ENCODE measurements at regions not wholly inside any gene's neighbourhood (a gene's known extent, or its start where the extent isn't known, plus 50 kb on each side); places are given as distances from the start of the nearest gene placed in this dataset.

DNA sequence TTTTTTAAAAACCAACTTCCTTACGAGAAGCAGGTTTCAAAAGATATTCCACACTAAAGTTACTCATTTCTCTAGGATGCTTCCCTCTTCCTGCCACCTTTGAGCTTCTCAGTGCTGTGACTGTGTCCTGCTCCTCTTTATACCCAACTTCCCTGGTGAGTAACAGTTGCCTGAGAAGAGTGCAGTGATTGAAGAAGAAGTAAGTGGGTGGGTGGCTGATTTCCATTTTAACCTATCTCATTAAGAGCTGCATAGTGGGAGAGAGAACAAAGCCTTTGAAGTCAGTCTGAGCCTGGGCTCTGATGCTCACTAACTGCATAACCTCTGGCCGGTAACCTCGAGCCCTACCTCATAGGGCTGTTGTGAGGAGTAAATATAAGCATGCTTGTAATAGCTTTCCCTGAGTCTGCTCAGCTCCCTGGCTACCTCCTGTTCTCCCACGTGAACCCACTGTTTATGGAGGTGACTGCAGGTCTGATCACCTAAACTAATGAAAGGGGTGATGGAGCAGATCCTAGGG is 977.3 kb downstream of the UQCRFS1 start:
- Histone ChIP-seq H3K4me2 (ENCODE audit: insufficient read depth, low read length, poor library complexity, severe bottlenecking) (no peak overlapping the region), H2BK120ac (ENCODE audit: low read depth, low read length) (no peak overlapping the region), H3K23ac (ENCODE audit: low read depth, low read length, poor library complexity) (no peak overlapping the region), H2BK5ac (ENCODE audit: low read length) (no peak overlapping the region), H3K4me3 (ENCODE audit: low read length in 2 of 2) (no peak overlapping the region), H3K27me3 (ENCODE audit: control insufficient read depth in 3 of 3, insufficient read depth in 3 of 3, low read depth in 1 of 3, low read length in 3 of 3) (no peaks in the 10 kb centered on the region), H3K27ac (replicated peaks; ENCODE audit: low read length) (no peak overlapping the region), H3K79me1 (ENCODE audit: low read depth, low read length) (no peaks in the 10 kb centered on the region), H3K4me1 (ENCODE audit: control insufficient read depth in 2 of 2, insufficient read depth in 1 of 2, low read depth in 1 of 2, low read length in 2 of 2) (peaks cover 0 to 2% of the 10 kb centered on the region in 2 donors), H3K14ac (ENCODE audit: low read length) (no peak overlapping the region), H3K4ac (ENCODE audit: low read length) (no peak overlapping the region), H4K91ac (ENCODE audit: low read depth, low read length, poor library complexity) (no peak overlapping the region), H3K18ac (ENCODE audit: low read length) (peak overlapping the region; percentile 29), H2AK5ac (ENCODE audit: low read depth, low read length) (no peak overlapping the region), H3K36me3 (replicated peaks in 1 of 2; ENCODE audit: control insufficient read depth in 2 of 2, insufficient read depth in 2 of 2, low read length in 2 of 2) (no peaks in the 10 kb centered on the region), H2BK12ac (ENCODE audit: low read length) (no peak overlapping the region), H2BK15ac (ENCODE audit: low read length) (no peak overlapping the region), H4K8ac (ENCODE audit: low read depth, low read length) (no peak overlapping the region), H3K9me3 (replicated peaks in 1 of 2; ENCODE audit: control insufficient read depth in 2 of 2, insufficient read depth in 1 of 2, low read depth in 1 of 2, low read length in 2 of 2) (no peaks in the 10 kb centered on the region), H3K9ac (ENCODE audit: low read depth, low read length, poor library complexity) (no peak overlapping the region), H2AFZ (ENCODE audit: low read length) (no peak overlapping the region)
- no CpG with 5 or more reads among the region's 4 CpGs for WGBS, 2 donors (ENCODE audit: extremely low coverage in 2 of 2, insufficient read length in 2 of 2, insufficient replicate concordance in 1 of 2)
- no peak for DNase-seq (ENCODE audit: low spot score)

DNA sequence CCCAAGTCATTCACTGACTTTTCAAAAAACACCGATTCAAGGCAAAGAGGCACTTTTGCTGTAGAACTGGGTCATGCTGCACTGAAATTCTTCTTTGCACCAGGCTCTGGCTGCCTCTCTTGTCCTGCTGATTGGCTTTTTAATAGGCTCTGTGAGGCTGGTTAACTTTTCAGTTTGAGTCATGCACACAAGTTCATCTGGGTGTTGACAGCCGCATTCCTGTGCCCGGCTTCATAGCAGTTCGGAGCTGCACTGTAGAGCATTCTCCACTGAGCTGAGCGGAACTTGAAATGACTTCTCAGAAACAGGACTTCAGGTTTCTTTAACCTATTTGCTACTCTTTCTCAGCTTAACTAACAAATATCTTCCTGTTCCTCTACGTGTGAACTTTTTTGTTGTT is 978.3 kb downstream of the UQCRFS1 start:
- Histone ChIP-seq H3K18ac (ENCODE audit: low read length) (no peak overlapping the region), H3K27ac (replicated peaks; ENCODE audit: low read length) (no peak overlapping the region), H2BK15ac (ENCODE audit: low read length) (no peak overlapping the region), H3K9me3 (replicated peaks in 1 of 2; ENCODE audit: control insufficient read depth in 2 of 2, insufficient read depth in 1 of 2, low read depth in 1 of 2, low read length in 2 of 2) (no peaks in the 10 kb centered on the region), H3K36me3 (replicated peaks in 1 of 2; ENCODE audit: control insufficient read depth in 2 of 2, insufficient read depth in 2 of 2, low read length in 2 of 2) (no peaks in the 10 kb centered on the region), H2AFZ (ENCODE audit: low read length) (no peak overlapping the region), H3K4me2 (ENCODE audit: insufficient read depth, low read length, poor library complexity, severe bottlenecking) (no peak overlapping the region), H3K4me3 (ENCODE audit: low read length in 2 of 2) (no peak overlapping the region), H3K14ac (ENCODE audit: low read length) (no peak overlapping the region), H4K91ac (ENCODE audit: low read depth, low read length, poor library complexity) (no peak overlapping the region), H2BK5ac (ENCODE audit: low read length) (no peak overlapping the region), H2AK5ac (ENCODE audit: low read depth, low read length) (no peak overlapping the region), H3K4ac (ENCODE audit: low read length) (no peak overlapping the region), H4K8ac (ENCODE audit: low read depth, low read length) (no peak overlapping the region), H2BK120ac (ENCODE audit: low read depth, low read length) (no peak overlapping the region), H3K4me1 (ENCODE audit: control insufficient read depth in 2 of 2, insufficient read depth in 1 of 2, low read depth in 1 of 2, low read length in 2 of 2) (peaks cover 0 to 2% of the 10 kb centered on the region in 2 donors), H2BK12ac (ENCODE audit: low read length) (no peak overlapping the region), H3K27me3 (ENCODE audit: control insufficient read depth in 3 of 3, insufficient read depth in 3 of 3, low read depth in 1 of 3, low read length in 3 of 3) (no peaks in the 10 kb centered on the region), H3K23ac (ENCODE audit: low read depth, low read length, poor library complexity) (no peak overlapping the region), H3K9ac (ENCODE audit: low read depth, low read length, poor library complexity) (no peak overlapping the region), H3K79me1 (ENCODE audit: low read depth, low read length) (no peaks in the 10 kb centered on the region)
- no CpG with 5 or more reads among the region's 6 CpGs for WGBS, 2 donors (ENCODE audit: extremely low coverage in 2 of 2, insufficient read length in 2 of 2, insufficient replicate concordance in 1 of 2)
- DNase-seq (ENCODE audit: low spot score): no peak

DNA sequence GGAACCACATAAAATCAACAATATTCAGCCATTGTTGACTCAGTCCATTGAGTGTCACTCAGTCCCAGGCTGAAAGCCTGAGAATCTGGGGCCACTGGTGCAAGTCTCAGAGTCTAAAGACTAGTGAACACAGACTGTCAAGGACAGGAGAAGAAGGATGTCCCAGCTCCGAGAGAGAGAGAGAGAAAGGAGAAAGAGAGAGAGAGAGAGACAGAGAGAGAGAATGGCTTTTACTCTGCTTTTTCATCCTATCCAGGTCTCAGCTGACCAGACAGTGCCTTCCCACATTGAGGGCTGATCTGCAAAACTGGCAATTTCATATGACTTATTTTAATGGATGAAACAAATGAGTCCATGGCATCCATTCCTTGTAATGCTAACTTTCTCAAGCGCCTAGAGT is 984.1 kb downstream of the UQCRFS1 start:
- no peak overlapping the region for H2BK120ac ChIP-seq (ENCODE audit: low read depth, low read length)
- no peak overlapping the region for H3K18ac ChIP-seq (ENCODE audit: low read length)
- no peak overlapping the region for H3K14ac ChIP-seq (ENCODE audit: low read length)
- H2BK5ac ChIP-seq (ENCODE audit: low read length): no peak overlapping the region
- no peak overlapping the region for H3K23ac ChIP-seq (ENCODE audit: low read depth, low read length, poor library complexity)
- no peak overlapping the region for H2BK15ac ChIP-seq (ENCODE audit: low read length)
- no peaks in the 10 kb centered on the region for H3K36me3 ChIP-seq (replicated peaks in 1 of 2; ENCODE audit: control insufficient read depth in 2 of 2, insufficient read depth in 2 of 2, low read length in 2 of 2)
- DNase-seq (ENCODE audit: low spot score): no peak
- no peaks in the 10 kb centered on the region for H3K9me3 ChIP-seq (replicated peaks in 1 of 2; ENCODE audit: control insufficient read depth in 2 of 2, insufficient read depth in 1 of 2, low read depth in 1 of 2, low read length in 2 of 2)
- no peak overlapping the region for H4K8ac ChIP-seq (ENCODE audit: low read depth, low read length)
- H2AFZ ChIP-seq (ENCODE audit: low read length): no peak overlapping the region
- no peak overlapping the region for H3K27ac ChIP-seq (replicated peaks; ENCODE audit: low read length)
- no peak overlapping the region for H3K4me2 ChIP-seq (ENCODE audit: insufficient read depth, low read length, poor library complexity, severe bottlenecking)
- H2AK5ac ChIP-seq (ENCODE audit: low read depth, low read length): no peak overlapping the region
- H4K91ac ChIP-seq (ENCODE audit: low read depth, low read length, poor library complexity): no peak overlapping the region
- no peak overlapping the region for H2BK12ac ChIP-seq (ENCODE audit: low read length)
- no peaks in the 10 kb centered on the region for H3K79me1 ChIP-seq (ENCODE audit: low read depth, low read length)
- H3K27me3 ChIP-seq (ENCODE audit: control insufficient read depth in 3 of 3, insufficient read depth in 3 of 3, low read depth in 1 of 3, low read length in 3 of 3): no peaks in the 10 kb centered on the region
- H3K4me3 ChIP-seq (ENCODE audit: low read length in 2 of 2): no peak overlapping the region
- H3K9ac ChIP-seq (ENCODE audit: low read depth, low read length, poor library complexity): no peak overlapping the region
- WGBS, 2 donors (ENCODE audit: extremely low coverage in 2 of 2, insufficient read length in 2 of 2, insufficient replicate concordance in 1 of 2): no CpG with 5 or more reads among the region's 2 CpGs
- H3K4me1 ChIP-seq (ENCODE audit: control insufficient read depth in 2 of 2, insufficient read depth in 1 of 2, low read depth in 1 of 2, low read length in 2 of 2): no peaks in the 10 kb centered on the region
- H3K4ac ChIP-seq (ENCODE audit: low read length): no peak overlapping the region

DNA sequence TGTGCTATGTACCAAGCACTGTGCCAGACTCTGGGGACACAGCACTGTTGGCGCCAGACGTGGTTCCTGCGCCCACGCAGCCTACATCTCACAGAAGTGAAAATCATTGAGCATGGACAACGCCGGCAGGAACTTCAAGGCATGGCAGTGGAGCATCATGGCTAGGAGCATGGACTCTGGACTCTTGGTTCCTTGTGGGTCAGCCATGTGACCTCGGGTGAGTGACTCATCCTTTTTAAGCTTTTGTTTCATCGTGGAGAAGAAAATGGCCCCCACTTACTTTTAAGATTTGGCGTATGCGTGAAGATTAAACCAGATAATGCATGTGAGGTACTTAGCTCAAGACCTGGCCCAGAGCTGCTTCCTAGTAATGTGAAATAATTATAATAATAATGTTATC is 988.5 kb downstream of the UQCRFS1 start:
- no peak overlapping the region for H3K4ac ChIP-seq (ENCODE audit: low read length)
- no peaks in the 10 kb centered on the region for H3K27me3 ChIP-seq (ENCODE audit: control insufficient read depth in 3 of 3, insufficient read depth in 3 of 3, low read depth in 1 of 3, low read length in 3 of 3)
- no CpG with 5 or more reads among the region's 10 CpGs for WGBS, 2 donors (ENCODE audit: extremely low coverage in 2 of 2, insufficient read length in 2 of 2, insufficient replicate concordance in 1 of 2)
- no peak overlapping the region for H2BK15ac ChIP-seq (ENCODE audit: low read length)
- no peak overlapping the region for H2BK12ac ChIP-seq (ENCODE audit: low read length)
- H4K91ac ChIP-seq (ENCODE audit: low read depth, low read length, poor library complexity): no peak overlapping the region
- H3K23ac ChIP-seq (ENCODE audit: low read depth, low read length, poor library complexity): no peak overlapping the region
- no peak overlapping the region for H2BK120ac ChIP-seq (ENCODE audit: low read depth, low read length)
- no peaks in the 10 kb centered on the region for H3K4me1 ChIP-seq (ENCODE audit: control insufficient read depth in 2 of 2, insufficient read depth in 1 of 2, low read depth in 1 of 2, low read length in 2 of 2)
- H3K14ac ChIP-seq (ENCODE audit: low read length): no peak overlapping the region
- no peak overlapping the region for H2AFZ ChIP-seq (ENCODE audit: low read length)
- no peak overlapping the region for H3K27ac ChIP-seq (replicated peaks; ENCODE audit: low read length)
- no peak overlapping the region for H3K4me3 ChIP-seq (ENCODE audit: low read length in 2 of 2)
- H3K9me3 ChIP-seq (replicated peaks in 1 of 2; ENCODE audit: control insufficient read depth in 2 of 2, insufficient read depth in 1 of 2, low read depth in 1 of 2, low read length in 2 of 2): no peaks in the 10 kb centered on the region
- H3K79me1 ChIP-seq (ENCODE audit: low read depth, low read length): no peaks in the 10 kb centered on the region
- no peak overlapping the region for H4K8ac ChIP-seq (ENCODE audit: low read depth, low read length)
- H2BK5ac ChIP-seq (ENCODE audit: low read length): no peak overlapping the region
- no peak for DNase-seq (ENCODE audit: low spot score)
- H3K9ac ChIP-seq (ENCODE audit: low read depth, low read length, poor library complexity): no peak overlapping the region
- H3K18ac ChIP-seq (ENCODE audit: low read length): peak overlapping the region; percentile 24
- H3K4me2 ChIP-seq (ENCODE audit: insufficient read depth, low read length, poor library complexity, severe bottlenecking): no peak overlapping the region
- no peaks in the 10 kb centered on the region for H3K36me3 ChIP-seq (replicated peaks in 1 of 2; ENCODE audit: control insufficient read depth in 2 of 2, insufficient read depth in 2 of 2, low read length in 2 of 2)
- H2AK5ac ChIP-seq (ENCODE audit: low read depth, low read length): no peak overlapping the region

Measured in neuronal stem cell (in vitro differentiated cells).